ENCODE measurements at regions not wholly inside any gene's neighbourhood (a gene's known extent, or its start where the extent isn't known, plus 50 kb on each side); places are given as distances from the start of the nearest gene placed in this dataset.

DNA sequence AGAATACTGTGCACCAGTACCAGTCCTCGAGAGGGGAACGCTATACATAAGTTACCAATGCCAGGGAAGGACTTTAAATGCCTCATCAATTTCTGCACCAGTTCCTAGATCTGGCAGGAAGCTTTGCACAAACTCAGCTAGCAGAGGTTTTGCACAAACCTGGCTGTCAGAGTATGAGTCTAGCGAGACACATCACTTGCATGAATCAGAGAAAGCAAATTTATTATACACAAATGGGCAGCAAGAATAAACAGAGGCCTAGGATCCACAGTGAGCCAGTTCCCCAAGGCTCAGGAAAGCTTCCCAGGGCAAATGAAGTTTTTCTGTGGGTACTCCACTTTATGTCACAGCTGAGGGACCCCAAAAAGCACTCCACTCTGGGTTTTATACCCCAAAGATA is 523.5 kb downstream of the CFAP47 start:
- TF ChIP-seq EZH2 (IDR thresholded peaks at IDR 0.05; ENCODE audit: low read length, missing control alignments) (no peak), CTCF (conservative IDR thresholded peaks at IDR 0.05 in 1 of 2, IDR thresholded peaks at IDR 0.05 in 1 of 2; ENCODE audit: low read depth in 1 of 2, low read length in 2 of 2) (no peak)

All from fibroblast of lung (primary cell).